GM19328 (cell line): ENCODE measurements at regions not wholly inside any gene's neighbourhood (a gene's known extent, or its start where the extent isn't known, plus 50 kb on each side); places are given as distances from the start of the nearest gene placed in this dataset.
"Not testable (repeated sequence)": the region's sequence is repeated elsewhere in the genome, so short reads cannot be mapped to it uniquely, and the experiment has no call there.

ENCODE experiments used
- ATAC-seq: cut with Tn5 transposase; IDR thresholded peaks from one replicate; pipeline ENCODE4 v1.9.1; 2021; ENCODE audit warnings: mild to moderate bottlenecking, moderate library complexity; ENCODE audit not compliant: unreplicated experiment

- no peak for ATAC-seq
Measured at GRCh38 chr7:124257638-124258308, 224.9 kb upstream of the TMEM229A start.

- no peak for ATAC-seq
Measured at GRCh38 chr7:124255041-124255655, 222.3 kb upstream of the TMEM229A start.

DNA sequence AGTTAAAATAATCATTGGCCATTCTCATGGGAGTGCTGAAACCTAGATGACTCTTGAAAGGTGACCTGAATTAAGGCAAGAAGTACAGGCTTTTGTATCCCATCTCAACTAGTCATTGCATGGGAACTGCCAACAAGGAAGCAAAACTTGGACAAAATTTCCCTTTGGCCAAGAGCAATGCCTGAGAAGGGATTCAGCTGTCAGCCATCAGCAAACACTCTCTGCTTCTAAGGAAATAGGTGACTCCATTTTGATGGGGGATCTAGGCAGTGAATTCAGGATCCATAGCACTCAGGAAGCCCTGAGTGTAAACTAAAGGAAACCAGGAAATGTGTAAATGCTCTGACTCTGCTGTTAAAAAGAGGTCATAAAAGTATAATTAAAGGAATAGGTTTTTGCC, 221.5 kb upstream of the TMEM229A start:
- no peak for ATAC-seq

GRCh38 chr7:124251636-124252035, 218.8 kb upstream of the TMEM229A start:
- ATAC-seq: no peak

GRCh38 chr7:124250297-124251034, 217.6 kb upstream of the TMEM229A start:
- ATAC-seq: no peak

DNA sequence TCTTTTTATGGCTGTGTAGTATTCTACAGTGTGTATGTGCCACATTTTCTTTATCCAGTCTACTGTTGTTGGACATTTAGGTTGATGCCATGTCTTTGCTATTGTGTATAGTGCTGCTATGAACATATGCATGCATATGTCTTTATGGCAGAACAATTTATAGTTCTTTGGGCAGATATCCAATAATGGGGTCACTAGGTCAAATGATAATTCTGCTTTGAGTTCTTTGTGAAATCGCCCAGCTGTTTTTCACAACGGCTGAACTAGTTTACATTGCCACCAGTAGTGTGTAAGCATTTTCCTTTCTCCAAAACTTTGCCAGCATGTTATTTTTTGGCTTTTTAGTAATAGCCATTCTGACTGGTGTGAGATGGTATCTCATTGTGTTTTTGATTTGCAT, 214.8 kb upstream of the TMEM229A start:
- ATAC-seq: no peak

DNA sequence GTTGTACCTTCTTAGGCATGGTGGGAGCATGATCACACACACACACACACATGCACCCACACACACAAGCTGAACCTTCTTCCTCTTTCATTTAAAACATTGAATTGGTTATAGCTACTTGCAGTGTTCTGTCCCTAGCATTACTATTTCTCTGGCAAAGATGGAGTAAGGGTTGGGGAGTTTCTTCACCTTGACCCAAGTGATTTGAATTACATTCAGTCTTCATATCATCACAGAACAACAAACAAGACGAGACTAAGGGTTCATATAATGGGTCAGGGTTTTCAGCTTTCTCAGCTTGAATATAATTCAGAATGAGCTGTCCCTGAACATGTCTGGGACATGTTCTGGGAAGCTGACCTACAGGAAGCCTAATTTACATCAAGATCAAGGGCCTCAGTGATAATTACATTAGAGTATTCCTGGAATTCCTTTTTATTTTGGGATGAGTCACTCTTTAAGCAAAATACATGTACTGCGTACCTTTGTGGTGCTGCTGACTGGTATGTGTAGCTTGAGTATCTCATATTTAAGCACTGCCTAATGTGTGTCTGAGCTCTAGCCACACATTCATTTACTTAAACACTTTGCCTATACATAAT, 213.5 kb upstream of the TMEM229A start:
- no peak for ATAC-seq

GRCh38 chr7:124244469-124244868, 211.6 kb upstream of the TMEM229A start:
- not testable (repeated sequence) for ATAC-seq

DNA sequence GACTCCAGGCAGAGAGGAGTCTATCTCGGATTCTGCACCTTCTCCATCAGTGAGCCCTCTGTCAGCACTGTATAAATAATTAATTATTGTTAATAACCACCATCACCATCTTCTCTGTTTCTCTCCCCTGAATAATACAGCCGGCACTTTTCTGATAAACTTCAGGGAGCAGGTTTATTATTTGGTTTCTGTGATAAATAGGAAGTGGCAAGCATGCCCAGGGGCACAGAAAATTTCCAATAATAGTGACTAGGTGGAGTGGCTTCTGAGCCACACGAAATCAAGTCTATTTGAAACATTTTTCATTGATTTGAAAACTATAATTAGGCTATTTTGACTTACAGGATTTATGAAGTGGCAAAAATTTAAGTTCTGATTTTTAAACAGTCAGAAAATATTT, 186.8 kb upstream of the TMEM229A start:
- no peak for ATAC-seq

GRCh38 chr7:124208642-124209041, 175.8 kb upstream of the TMEM229A start:
- no peak for ATAC-seq

- ATAC-seq: no peak
Measured at GRCh38 chr7:124208173-124208572, 175.3 kb upstream of the TMEM229A start.

DNA sequence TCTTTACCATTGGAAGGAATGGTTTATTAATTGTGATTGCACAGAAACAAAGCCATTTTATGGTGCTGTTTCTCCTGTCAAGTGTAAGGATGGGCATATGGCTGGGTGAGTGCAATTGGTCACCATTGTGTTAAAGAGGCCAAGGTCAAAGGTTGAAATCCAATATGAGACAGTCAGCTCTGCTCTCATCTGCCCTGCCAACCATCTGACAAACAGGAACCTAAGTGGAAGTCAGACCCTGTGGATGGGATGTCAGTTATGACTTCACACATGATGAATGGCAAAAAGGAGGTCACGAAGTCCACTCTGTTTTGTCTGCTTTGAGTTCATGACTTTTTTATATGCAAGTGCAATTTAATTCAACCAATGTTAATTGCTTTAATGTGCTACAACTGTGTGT, 172.7 kb upstream of the TMEM229A start:
- ATAC-seq: no peak

GRCh38 chr7:124202546-124202945, 169.7 kb upstream of the TMEM229A start:
- ATAC-seq: no peak

DNA sequence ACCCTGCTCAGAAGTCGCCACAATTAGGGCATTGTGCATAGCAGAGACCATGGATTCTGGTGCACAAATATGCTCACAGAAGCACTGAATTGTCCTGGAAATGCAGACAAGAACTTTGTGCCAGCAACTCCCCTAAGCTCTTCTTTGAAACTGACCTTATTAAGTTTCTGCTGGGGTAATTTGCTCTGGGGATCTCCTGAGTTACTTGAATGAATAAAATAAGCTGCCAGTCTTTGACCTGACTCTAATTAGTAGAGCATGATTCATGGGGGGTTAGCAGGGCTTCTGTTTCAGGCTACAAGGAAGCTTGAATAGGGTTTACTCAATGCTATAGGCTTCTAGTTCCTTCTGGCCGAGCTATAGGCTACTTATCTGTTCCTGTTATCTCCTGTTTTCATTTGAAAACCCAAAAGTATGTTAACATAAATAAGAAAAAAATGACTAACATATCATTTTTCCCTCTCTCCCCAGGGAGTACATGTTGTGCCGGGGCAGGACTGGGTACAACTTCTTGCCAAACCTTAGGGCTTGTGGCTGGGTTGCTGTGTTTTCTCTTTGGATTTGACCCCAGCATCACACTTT, 169.0 kb upstream of the TMEM229A start:
- no peak for ATAC-seq

- ATAC-seq: no peak
Measured at GRCh38 chr7:124196519-124196918, 163.7 kb upstream of the TMEM229A start.

GRCh38 chr7:124192885-124193284, 160.0 kb upstream of the TMEM229A start:
- no peak for ATAC-seq

GRCh38 chr7:124191713-124192112, 158.8 kb upstream of the TMEM229A start:
- ATAC-seq: no peak

- no peak for ATAC-seq
Measured at GRCh38 chr7:124191030-124191429, 158.2 kb upstream of the TMEM229A start.

- ATAC-seq: no peak
Measured at GRCh38 chr7:124188576-124188975, 155.7 kb upstream of the TMEM229A start.

- ATAC-seq: no peak
Measured at GRCh38 chr7:124187962-124188361, 155.1 kb upstream of the TMEM229A start.

DNA sequence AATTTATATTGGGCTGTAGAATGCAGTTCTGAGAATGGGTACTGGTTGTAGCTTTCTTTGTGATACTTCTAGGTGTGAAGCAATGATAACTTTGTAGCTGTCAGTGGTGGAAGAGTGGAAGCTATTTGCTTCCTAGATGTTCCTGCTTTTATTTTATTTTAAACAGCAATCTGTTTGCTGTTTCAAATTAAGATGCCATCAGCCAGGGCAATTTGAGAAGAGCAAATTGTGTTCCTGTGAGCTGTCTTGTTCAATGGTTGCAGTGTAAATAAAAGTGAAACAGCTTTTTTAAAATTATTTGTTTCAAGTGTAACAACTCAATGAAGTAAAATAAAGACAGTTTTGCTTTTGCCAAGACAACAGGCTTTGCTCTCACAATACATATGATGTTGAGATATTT, 150.8 kb upstream of the TMEM229A start:
- ATAC-seq: no peak
